ENCODE measurements at regions not wholly inside any gene's neighbourhood (a gene's known extent, or its start where the extent isn't known, plus 50 kb on each side); places are given as distances from the start of the nearest gene placed in this dataset.

DNA sequence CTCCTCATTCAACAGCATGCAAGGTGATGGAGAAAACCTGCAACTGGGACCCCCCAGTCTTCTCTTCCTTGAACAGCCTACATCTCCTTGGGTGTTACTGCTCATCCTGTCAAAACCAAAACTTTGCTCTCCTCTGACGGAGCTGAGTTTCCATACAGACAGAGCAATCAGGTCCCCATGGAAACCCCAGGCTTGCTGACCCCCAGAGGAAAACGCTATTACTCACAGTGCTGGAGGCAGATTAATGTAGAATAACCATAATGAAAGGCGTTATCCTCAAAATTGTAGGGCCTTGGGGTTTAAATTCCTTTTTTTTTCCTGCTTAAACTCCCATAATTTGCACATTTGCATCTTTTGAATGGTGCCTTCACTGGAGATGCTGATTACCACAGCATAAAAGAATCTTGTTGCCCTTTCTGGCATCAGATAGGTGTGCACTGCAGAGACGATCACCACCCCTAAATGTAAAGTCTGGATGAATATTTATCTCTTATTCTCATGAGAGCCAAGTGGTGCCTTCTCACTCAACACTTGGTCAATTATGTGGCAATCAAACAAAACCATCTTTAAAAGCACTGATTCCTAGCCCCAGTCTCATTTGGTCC, 126.3 kb downstream of the MSX2 start:
- no peak for DNase-seq (ENCODE audit: low read depth in 2 of 3, low spot score in 2 of 3)

DNA sequence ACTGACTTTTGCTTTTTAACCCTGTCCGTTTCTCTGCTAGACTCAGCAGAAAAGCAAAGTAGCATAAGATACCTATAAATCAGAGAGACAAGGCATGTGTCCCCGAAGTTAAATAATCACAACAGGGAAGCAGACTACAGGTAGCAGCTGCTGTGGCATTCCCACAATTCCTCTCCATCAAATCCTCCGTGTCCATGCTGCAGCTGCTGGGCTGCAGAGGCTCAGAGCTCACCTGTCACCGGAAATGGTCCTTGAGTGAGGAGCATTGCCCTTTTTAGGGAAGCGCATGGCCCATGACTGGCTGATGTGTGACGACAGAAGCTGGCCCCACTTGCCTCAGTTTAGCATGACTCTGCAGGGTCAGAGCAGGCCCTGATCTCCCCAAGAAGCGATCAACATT, 125.0 kb downstream of the MSX2 start:
- DNase-seq (ENCODE audit: low read depth in 2 of 3, low spot score in 2 of 3): no peak

DNA sequence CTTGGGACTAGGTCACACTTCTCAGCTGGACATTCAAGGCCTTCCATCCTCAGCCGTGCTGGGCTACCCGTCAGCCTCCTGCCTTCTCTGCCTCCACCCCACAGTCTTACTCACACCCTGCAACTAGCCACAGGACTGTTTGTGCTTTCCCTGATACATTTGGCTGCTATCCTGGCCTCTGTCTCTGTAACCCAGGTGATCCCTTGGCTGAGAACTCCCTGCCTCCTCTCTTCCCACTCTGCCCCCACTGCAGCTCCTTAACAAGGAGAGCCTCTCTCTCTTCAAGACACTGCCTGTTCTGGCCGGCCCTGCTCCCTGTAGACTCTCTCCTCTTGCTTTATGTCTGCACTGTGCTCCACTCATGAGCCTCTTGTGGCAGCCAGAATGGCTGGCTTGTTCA, 120.6 kb downstream of the MSX2 start:
- DNase-seq (ENCODE audit: low read depth in 2 of 3, low spot score in 2 of 3): no peak

DNA sequence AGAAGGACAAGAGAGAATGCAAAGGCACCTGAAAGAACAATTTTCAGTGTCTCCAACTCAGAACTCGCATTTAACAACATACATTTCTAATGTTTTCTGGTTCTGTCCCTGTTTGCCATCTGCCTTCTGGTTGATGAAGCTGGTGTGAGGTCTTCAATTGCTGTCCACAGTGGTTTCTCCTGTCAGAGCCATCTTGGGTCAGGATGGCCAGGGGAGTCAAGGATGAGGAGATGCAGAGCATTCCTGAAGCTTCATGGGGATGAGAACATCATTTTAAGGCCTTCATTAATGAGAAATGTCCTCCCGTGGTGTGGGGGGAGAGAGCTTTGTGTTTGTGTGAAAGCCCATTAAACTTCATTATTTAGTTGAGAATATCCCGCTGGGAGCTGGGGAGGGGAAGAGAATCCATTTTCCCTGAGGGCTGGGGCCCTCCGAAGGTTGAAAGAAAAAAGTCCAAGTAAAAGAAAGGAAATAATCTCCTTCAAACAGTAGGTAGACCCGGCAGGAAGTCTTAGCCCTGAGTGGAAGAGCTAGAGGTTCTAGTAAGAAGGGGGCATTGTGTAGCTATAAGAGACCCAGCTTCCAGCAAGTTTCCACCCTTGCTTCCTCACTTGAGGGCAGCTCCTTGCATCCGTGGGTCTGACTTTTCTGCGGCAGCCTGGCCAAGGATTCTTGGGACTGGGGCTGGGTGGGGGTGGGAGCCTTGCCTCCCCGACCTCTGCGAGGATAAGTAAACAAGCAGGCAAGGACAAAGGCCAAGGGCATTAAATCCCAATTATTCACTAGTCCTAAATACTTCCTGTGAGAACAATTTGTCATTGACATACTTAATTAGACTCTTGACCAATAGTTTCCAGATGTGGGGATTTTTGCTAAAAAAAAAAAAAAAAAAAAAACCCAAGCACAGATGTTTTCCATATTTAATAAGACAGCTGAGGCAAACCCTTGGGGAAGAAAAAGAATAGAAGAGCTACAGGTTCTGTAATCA, 119.2 kb downstream of the MSX2 start:
- no peak for DNase-seq (ENCODE audit: low read depth in 2 of 3, low spot score in 2 of 3)

DNA sequence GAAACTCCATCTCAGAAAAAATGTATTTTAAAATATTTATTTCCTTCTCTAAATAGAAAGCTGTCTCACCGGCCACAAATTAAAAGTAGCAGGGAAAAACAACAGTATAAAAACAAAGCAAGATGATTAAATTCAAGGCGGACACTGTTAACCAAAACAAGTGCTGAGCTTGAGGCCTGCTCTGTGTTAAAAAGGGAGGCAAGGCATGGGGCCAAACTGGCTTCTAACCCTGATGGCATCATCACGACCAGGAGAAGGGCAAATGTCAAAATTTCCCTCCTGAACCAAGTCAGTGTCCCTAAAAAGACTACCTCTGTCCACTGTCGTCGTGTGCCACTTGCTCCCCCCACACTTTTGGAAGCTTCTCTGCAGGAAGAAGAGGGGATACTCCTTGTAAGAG, 116.1 kb downstream of the MSX2 start:
- DNase-seq (ENCODE audit: low read depth in 2 of 3, low spot score in 2 of 3): no peak

DNA sequence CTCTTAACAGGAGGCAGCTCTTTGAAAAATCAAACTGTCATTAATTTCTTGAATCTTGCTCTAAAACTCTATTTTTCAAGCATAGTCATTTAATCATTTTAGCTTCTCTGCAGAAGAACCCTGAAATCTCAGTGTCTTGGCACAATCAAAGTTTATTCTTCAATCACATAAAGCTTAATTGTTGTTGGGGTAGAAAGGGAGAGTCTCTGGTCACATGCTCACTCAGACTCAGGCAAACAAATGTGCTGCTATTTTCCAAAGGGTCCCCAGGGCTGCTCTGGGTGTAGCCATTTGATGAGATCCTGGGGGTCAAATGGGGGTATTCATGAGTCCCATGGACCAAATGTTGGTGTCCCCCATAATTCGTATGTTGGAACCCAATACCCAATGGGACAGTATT, 114.8 kb downstream of the MSX2 start:
- DNase-seq (ENCODE audit: low read depth in 2 of 3, low spot score in 2 of 3): no peak

DNA sequence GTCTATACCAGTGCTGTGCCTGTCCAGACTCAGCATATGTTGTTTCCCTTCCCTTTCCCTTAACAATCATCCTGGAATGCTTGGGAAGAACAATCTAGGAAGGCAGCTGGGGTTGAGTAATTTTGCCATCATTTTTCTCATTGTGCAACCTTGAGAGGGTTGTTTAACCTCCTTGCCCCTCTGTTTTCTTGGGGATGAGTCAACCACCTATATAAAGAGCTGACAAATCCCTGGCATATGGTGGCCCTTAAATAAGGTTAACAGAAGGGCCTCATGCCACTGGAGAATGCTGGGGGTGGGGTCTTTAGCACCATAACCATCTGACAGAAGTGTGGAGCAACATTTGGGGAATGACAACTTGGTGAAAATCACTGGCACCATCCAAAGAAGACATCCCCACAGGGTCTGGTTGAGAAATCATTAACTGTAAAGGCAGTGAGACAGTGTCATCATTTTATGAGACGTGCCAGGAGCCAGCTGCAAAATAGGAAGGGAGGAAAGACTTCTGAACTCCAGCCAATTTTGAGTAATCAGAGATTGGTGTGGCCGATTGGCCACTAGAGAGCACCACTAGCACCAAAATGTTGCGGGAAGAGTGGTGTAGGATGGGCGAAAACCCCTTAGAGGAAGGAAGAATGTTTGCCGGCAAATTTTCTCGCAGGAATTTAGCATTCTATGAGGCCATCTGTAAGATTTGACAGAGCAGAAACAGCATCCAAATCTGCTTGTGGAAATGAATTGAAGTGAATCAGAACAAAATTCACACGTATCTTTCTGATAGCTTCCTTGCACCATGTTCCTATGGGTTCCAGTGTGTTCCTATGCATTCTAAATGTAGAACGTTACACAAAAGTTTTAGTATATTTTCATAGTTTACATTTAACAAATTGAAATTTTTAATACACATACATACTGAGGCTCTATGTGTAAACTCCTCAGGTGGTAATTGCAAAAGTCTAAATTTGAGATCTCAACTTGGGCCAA, 113.8 kb downstream of the MSX2 start:
- DNase-seq (ENCODE audit: low read depth in 2 of 3, low spot score in 2 of 3): no peak

DNA sequence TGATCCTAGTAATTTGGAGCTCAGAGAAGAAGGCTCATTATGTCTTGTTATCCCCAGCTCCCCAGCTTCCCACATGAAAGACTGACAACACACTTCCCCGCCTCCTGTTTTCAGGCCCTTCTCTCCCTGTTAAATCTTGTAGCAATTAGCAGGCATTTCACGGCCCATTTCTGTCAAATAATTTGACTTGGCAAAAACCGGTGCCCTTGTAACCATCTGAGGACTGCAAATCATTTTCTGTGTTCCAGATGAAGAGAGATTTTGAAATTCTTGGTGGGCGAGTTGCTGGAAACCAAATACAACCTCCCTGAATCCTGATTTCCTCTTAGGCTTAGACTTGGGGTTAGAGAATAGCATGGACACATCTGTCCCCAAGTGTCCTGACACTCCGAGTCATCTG, 109.7 kb downstream of the MSX2 start:
- no peak for DNase-seq (ENCODE audit: low read depth in 2 of 3, low spot score in 2 of 3)

DNA sequence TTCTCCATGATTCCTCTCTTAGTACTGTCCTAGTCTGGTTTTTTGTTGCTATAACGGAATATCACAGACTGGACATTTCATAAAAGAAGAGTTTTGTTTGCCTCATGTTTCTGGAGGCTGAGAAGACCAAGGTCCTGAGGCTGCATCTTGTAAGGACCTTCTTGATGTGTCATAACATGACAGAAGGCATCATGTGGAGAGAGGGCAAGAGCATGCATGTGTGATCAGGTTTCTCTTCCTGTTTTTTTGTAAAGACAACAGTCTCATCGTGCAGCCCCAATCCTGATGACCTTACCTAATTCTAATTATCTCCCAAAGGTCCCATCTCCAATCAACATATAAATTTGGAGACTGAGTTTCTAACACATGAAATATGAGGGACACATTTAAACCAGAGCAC, 108.4 kb downstream of the MSX2 start:
- DNase-seq (ENCODE audit: low read depth in 2 of 3, low spot score in 2 of 3): no peak

DNA sequence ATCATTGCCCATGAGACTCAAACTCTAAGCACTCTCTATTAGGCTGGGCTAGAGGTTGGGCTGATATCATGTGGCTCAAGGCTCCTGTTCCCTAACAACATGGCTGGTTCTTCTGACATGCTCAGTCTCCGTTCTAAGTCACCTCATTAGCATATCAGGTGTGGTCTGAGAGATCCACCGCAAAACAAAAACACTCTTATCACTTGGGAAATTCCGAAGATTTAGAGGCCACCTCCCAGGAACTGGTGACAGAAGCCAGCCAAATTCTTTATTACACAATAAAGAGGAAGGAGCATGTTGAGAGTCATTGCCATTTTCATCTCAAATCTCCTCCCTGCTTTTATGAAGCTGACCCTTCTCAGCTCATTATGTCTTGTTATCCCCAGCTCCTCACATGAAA, 107.6 kb downstream of the MSX2 start:
- no peak for DNase-seq (ENCODE audit: low read depth in 2 of 3, low spot score in 2 of 3)

DNA sequence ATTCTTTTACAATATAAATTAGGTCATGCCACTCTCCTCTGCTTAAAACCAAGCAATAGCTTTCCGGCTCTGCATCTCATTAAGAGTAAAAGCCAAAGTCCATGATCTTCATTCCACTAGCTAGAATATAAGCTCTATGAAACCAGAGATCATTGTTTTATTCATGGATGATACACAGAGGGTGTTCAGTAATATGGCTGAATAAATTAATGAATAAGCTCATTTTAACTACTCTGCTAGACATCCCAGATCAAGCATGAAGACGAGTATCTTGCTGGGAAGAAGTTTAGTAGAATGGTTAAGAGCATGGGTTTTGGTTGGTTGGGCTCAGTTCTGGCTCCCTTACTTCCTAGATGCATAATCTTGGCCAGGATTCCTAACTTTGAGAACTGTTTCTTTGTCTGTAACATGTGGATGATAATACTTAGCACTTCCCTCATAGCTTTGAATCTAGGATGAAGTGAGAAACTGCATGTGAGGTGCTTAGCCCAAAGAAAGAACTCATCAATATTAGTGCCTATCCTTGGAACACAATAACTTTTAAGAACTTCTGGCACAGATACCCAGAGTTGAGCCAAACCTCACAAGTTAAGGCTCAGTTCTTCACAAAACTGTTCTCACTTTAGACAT, 106.8 kb downstream of the MSX2 start:
- no peak for DNase-seq (ENCODE audit: low read depth in 2 of 3, low spot score in 2 of 3)

DNA sequence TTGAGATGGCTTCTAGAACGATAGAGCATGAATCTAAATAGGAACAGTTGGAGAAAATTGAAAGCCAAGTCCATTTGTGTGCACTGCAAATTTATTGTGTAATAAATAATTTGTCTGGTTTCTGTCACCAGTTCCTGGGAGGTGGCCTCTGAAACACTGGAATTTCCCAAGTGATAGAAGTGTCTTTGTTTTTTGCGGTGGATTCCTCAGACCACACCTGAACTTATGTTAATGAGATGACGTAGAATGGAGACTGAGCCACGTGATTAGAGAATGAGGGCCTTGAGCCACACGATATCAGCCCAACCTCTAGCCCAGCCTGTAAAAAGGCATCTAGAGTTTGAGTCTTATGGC, 105.1 kb downstream of the MSX2 start:
- no peak for DNase-seq (ENCODE audit: low read depth in 2 of 3, low spot score in 2 of 3)

DNA sequence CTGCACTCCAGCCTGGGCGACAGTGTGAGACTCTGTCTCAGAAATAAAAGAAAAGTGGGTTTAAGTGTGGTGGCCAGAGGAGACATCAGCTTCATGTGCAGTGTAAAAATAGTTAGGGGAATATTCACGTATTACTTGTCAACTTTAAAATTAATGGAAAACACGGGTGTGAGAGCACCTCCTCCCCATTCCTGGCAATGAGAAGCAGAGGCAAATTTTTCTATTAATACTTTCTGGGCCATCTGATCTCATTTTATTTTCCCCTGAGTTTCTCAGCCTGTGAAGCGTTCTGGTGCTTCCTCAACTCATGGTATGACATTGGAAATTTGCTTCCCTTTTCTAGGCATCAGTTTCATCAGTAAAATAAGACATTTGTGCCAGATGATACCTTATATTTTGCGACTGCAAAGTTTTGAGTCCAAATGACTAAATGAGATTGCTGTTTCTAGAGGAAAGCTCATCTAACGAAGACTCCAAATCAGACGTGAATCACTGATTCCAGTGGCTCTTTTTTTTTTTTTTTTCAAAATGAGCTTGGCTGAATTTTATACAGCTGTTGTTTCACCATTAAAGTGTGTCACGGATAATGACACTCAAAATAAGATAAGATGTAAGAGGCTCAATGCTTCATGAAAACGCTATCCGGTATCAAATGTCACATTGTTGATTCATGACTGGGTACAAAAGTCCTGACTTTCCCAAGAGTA, 104.6 kb downstream of the MSX2 start:
- DNase-seq (ENCODE audit: low read depth in 2 of 3, low spot score in 2 of 3): no peak

DNA sequence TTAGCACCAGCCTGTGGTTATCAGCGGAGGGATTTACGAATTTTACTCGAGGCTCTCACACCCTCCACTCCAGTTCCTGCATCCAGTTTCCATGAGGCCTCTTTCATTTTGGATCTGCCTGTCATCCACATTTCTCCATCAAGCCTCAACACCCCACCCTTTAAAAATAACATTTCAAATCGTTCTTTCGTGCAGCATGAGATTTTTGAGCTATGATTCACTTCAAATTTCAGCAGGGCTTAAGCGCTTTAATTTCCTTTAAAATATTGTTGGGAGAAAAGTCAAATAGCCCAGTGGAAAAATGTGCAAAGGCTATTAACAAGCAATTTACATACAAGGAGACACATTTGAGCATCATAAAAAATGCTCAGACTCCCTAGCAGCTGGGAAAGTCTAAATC, 103.2 kb downstream of the MSX2 start:
- DNase-seq (ENCODE audit: low read depth in 2 of 3, low spot score in 2 of 3): no peak

DNA sequence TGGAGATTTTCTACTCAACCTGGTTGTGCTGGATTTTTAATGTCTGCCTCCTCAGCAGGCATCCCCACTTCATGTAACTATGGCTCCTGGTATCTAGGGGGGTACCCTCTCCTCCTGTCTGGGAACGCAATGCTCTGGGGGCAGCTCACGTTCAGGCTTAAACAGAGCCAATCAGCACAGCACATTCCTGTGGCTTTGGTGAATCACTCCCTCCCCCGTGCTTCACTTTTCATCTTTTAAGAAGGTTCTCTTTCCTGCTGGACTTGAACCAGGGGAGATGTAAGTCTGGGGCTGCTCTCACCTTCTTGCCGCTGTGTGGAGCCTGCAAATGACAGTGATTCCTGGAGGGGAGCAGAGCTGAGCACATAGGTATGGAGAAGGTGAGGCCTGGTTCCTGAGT, 101.2 kb downstream of the MSX2 start:
- DNase-seq (ENCODE audit: low read depth in 2 of 3, low spot score in 2 of 3): no peak

DNA sequence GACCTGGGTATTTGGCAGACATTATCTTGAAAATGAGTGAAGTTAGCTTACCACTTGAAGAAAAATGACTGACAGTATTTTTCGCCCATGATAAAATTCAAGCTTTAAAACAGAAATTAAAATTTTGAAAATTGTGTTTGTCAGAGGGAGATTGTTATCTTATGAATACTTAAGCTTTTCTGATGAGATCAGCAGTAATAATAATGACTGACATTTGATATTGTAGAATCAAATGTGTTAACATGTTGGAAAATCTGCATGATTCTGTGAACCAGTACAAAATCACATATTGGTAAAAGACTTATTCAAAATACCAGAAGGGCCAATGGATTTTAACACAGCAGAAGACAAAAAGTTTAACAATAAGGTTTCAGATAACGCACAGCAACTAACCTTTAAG, 94.0 kb downstream of the MSX2 start:
- no peak for DNase-seq (ENCODE audit: low read depth in 2 of 3, low spot score in 2 of 3)

DNA sequence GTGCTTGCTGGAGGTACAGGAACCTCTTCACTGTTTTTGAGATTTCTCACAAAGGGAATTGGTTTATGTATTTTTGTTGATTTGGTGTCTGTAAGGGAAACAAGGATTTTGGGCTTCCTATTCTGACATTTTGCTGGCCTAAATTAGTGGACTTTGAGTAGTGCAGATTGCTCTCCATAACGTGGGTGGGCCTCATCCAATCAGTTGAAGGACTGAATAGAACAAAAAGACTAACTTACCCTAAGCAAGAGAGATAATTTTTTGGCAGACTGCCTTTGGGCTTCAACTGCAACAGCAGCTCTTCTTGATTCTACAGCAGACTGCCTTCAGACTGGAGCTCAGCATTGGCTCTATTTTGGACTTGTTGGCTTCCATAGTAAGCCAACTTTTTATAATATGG, 93.2 kb downstream of the MSX2 start:
- DNase-seq (ENCODE audit: low read depth in 2 of 3, low spot score in 2 of 3): no peak

DNA sequence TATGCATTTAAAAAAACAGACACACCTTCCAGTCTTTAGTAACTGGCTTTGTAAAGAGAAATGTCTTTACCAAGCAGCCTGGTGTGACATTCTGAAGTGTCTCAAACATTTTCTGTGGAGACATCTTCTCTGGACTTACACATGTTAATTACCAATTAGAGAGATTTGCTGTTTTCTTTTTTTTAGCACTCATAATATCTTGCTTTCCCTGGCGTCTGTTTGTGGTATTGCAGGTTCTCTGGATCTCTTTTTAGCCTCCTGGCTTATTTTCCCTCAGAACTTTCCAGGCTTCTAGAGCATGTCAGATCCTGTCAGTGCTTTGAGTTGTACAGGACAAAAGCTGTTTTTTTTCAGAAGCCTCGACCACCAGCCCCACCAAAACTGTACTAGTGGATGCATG, 92.5 kb downstream of the MSX2 start:
- no peak for DNase-seq (ENCODE audit: low read depth in 2 of 3, low spot score in 2 of 3)

DNA sequence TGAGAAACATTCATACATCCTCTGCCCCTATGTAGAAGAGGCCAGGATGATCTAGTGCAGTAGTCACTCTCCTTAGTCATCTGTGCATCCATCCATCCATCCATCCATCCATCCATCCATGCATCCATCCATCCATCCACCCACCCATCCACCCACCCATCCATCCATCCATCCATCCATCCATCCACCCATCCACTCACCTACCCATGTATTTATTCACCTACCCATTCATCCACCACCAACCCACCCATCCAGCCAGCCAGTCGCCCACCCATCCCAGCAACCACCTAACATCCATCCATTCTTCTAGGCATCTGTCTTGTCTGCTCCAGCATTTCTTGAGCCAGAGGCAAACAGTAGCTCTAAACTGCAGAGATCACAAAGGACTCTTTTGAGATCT, 87.1 kb downstream of the MSX2 start:
- DNase-seq (ENCODE audit: low read depth in 2 of 3, low spot score in 2 of 3): no peak

DNA sequence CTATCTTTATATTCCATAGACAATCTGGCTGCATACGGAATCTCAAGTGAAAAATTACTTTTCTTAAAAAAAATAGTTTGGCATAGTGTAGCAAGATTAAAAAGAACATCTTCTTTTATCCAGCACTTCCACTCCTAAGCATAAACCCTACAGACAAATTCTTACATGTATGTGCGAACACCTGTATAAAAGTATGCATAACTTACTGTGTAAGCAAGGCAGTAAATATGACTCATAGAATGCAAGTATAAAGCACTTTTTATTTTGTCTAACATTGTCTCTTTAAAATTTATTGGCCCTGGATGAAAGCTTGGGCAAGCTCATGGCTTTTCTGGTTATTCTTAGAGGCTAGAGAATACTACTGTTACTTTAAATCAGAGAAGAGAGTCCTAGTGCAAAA, 86.4 kb downstream of the MSX2 start:
- DNase-seq (ENCODE audit: low read depth in 2 of 3, low spot score in 2 of 3): no peak

DNA sequence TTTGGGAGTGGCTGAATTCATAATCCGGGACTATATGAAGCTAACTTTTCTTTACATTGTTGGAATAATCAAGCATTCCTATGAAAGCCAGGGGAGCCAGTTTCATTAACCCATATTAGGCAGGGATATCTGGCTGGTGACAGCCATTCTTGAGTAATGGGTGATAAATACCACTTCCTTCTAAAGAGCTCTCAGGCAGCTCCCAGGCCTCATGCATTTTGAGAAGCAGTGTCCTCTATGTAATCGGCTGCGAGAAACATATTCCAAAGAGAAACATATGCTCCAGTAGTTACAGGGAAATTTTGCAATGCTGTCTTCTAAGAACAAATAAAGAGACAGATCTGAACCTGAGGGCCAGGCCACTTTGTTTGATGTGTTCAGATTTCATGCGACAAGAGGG, 83.1 kb downstream of the MSX2 start:
- no peak for DNase-seq (ENCODE audit: low read depth in 2 of 3, low spot score in 2 of 3)

All from activated CD8-positive, alpha-beta memory T cell treated with anti-CD3 and anti-CD28 coated beads for 48 hours (primary cell).